Activated T-cell treated with anti-CD3 and anti-CD28 coated beads for 1 hour (primary cell): ENCODE measurements at regions not wholly inside any gene's neighbourhood (a gene's known extent, or its start where the extent isn't known, plus 50 kb on each side); places are given as distances from the start of the nearest gene placed in this dataset.
"Not testable (repeated sequence)": the region's sequence is repeated elsewhere in the genome, so short reads cannot be mapped to it uniquely, and the experiment has no call there.

ENCODE experiments used
- DNase-seq: peaks from one replicate; pipeline ENCODE4 v3.0.0-alpha.2; 2020; ENCODE audit warnings: low read depth

DNA sequence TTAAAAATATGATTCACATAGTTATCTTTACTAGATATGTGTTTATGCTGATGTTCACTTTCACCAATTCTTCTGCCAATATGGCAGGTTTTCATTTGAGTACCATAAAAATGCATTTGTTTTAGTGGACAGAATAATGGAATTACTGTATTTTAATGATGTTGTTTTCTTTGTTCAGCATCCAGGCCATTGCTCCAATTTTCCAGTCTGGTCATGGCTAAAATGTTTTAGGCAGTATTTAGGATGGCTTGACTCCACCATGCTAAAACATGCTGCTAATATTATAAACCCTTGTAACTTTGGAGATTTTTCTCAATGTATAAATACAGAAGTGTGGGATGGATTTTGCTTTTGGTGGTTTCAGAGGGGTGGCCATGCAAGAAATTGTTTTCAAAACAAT, 273.0 kb upstream of the RPS23 start:
- DNase-seq, result no peak

- DNase-seq, result no peak
Observed at GRCh38 chr5:82549263-82549662, 271.1 kb upstream of the RPS23 start.

- DNase-seq, result no peak
Observed at GRCh38 chr5:82544004-82544403, 265.9 kb upstream of the RPS23 start.

DNA sequence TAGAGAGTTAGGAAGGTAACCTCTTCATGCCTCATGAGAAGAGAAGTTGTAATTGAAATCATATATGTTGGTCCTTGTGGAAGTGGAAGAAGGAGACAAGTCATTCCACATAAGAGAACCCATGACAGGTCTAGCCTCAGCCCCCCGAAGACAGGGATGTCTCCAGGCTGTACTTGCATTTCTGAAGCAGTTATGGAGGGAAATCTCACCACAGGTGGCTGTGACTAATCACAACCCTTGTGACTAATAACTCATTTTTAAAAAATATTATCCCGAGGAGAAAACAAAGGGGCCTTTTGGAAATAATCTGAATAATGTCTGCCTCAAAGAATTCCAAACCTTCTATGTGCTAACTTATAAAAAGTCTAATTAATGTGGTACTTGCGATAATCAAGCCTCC, 262.1 kb upstream of the RPS23 start:
- no peak for DNase-seq

DNA sequence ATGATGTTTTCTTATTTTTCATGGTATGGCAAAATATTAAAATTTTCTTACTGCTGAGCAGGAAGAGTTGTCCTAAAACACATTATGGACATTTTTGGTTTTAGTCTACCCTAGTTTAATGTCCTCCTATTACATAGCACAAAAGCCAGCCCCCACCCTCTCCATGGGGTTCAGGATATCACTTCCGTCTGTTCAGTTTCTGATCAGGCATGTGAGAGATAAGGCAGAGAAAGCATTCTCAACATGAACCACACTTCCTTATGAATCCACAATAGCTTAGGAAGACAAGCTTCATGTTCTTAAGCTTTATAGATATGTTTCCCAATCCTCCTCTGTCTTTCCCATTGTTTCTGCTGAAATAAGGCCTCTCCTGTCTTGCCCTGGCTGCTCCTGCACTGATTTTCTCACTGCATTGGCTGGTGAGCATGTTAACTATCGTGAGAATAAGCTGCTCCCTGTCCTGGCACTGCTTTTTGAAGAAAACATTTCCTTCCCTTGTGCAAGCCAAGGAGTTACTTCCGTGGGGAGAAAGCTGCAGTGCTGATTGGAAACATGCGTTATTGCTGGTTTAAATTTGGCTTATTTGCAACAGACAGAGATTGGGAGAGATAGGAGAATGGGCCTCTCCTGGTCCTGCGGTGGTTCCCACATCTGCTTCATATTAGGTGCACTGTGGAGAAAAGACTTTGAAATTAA, 260.3 kb upstream of the RPS23 start:
- DNase-seq, result no peak

DNA sequence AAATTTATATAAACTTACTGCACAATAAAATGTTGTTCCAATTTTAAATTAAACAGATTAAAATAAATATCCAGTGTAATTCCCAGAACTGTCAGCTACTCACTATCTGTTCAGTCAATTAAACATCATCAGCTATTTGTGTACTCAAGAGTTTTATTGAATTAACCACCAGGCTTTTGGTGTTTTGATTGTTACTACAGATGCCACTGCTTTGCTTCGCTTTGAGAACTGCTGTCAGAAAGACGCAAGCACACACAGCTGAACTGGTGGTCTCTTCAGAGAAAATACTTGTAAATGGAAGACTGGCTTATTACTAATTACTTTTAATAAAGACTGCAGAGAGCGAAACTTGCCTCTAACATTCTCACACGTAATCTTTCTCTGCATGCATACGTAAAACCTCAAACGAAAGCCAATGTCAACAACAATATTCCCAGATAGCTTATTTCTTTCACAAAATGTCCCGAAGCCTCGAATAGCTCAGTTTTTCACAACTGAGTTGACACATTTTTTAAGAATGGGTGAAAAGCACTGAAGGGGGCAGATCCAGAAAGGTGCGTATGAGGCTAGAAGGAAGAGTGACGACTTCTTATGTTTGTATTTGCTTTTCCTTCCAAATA, 259.6 kb upstream of the RPS23 start:
- DNase-seq, result no peak

- no peak for DNase-seq
Observed at GRCh38 chr5:82534986-82535385, 256.8 kb upstream of the RPS23 start.

GRCh38 chr5:82532075-82532474, 253.9 kb upstream of the RPS23 start:
- not testable (repeated sequence) for DNase-seq

- DNase-seq, result no peak
Observed at GRCh38 chr5:82526540-82526939, 248.4 kb upstream of the RPS23 start.

DNA sequence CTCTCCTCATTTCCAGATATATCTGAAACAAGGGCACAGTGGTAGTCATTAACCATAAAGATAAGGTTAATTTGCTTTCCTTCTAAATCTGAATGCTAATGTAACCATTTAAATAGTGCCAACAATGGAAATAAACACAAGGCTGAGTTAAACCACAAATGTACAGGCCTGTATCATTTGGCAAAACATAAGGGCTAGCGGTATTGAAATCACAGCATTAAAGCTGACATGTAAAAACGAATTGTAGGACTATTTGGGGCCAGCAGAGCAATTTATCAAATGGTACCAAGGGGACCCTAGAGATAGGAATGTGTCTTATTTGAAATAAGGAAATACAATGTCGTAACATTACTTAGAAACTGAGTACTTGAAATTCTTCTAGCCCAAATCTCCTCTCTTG, 247.5 kb upstream of the RPS23 start:
- no peak for DNase-seq

- DNase-seq, result no peak
Observed at GRCh38 chr5:82523633-82524032, 245.5 kb upstream of the RPS23 start.

DNA sequence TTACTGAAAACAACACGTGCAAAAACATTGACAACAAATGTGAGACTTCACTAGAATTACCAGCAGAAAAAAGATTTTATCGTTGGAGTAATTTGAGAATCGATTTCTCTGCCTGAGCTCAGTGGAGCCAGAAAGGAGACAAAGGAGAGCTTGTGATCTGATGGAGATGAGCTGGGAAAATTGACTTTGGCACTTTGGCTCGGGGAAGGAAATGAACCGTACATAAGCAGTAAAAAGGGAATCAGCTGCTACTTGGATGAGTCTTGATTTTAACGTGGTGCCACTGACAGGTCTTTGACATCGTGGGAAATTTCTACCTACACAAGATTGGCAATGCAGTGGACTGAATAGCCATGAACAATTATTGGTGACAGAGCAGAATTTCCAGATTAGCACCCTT, 244.7 kb upstream of the RPS23 start:
- DNase-seq, result no peak

DNA sequence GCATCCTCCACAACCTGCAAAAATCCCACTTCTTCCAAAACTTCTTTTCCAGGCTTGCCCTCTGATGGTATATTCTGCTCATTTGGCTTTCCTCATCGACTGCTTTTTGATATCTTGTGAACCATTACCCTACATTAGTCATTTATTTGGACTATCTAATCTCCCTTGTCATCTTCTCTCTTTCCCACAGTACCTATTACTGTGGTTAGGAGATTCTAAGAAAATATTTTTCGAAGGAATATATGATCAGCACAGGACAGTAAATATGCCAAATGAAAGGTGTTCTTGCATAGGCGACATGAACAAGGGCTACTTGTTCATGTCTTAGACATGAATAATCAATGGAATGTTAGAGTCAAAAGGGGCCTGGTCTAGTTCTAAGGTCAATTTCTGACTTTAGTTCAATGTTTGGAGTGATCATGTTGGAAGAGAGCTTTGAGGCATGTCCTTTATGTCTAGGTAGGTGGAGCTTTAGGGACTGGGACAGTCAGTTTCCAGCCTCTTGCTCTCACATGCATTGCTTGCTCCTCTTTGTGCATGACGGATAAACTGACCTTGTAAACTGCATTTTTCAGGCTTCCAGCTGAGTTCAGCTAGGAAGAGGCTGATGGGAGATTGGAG, 243.4 kb upstream of the RPS23 start:
- DNase-seq, result no peak

GRCh38 chr5:82519558-82519957, 241.4 kb upstream of the RPS23 start:
- DNase-seq, result no peak

GRCh38 chr5:82517544-82518075, 239.5 kb upstream of the RPS23 start:
- no peak for DNase-seq

- DNase-seq, result no peak
Observed at GRCh38 chr5:82513738-82514137, 235.6 kb upstream of the RPS23 start.

- DNase-seq, result no peak
Observed at GRCh38 chr5:82512025-82512424, 233.9 kb upstream of the RPS23 start.

DNA sequence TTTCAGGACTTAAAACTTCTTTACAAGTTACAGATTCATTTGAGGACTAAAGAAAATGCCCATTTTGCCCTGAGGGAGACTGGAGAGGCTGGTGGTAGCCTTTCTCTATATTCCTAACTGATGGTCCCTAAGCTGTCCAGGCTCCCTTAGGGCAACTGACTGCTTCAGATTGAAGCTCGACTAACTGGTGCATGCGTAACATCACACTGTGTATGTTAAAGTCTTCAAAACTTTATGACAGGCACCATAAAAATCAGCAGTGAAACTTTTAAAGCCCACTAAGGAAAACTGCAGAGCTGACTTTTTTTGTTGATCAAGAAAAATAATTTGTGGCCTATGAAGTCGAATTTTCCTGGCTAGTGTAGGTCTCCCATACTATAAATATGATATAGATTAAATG, 233.0 kb upstream of the RPS23 start:
- DNase-seq, result no peak

DNA sequence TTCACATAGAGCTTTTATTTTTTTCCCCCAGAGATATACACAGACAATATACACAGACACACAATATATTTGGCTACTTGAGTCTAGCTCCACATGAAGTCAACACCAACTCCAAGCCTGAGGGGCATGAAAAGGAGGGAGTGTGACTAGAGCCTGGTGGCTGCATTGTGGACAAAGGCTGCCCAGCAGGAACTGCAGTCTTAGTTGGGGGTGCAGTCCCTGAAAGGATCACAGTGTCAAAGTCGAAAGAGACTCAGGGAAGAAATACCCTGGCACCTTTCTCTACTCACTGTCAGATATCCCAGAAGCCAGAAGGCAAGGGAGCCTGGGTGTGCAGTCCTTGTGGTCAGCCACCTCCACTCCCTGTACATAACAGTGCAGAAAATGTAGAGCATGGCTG, 231.6 kb upstream of the RPS23 start:
- DNase-seq, result no peak

DNA sequence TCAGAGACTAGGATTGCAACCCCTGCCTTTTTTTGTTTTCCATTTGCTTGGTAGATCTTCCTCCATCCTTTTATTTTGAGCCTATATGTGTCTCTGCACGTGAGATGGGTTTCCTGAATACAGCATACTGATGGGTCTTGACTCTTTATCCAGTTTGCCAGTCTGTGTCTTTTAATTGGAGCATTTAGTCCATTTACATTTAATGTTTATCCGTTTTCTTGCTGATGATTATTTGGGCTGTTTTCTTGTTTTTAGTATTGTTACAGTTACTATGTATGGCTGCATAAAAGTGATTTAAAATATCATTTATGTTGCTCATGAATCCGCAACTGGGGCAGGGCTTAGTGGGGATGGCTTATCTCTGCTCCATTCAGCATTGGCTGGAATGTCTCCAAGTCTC, 228.2 kb upstream of the RPS23 start:
- not testable (repeated sequence) for DNase-seq

GRCh38 chr5:82499725-82500244, 221.6 kb upstream of the RPS23 start:
- no peak for DNase-seq

DNA sequence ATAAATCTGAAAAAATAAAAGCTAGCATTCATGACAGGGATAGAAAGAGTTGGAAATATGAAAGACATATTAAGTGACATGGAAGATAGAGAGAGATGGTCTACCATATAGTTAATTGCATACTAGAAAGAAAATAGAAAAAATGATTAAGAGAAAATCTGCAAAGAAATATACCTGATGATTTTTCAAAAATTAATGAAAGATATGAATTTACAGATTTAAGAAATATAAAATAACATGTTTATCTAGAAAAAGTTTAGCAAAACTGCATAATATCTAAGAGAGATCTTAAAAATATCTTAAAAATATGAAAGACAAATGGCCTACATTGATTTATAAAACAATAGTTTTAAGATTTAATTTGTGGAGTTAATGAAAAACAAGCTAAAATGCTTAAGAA, 219.1 kb upstream of the RPS23 start:
- DNase-seq, result no peak

DNA sequence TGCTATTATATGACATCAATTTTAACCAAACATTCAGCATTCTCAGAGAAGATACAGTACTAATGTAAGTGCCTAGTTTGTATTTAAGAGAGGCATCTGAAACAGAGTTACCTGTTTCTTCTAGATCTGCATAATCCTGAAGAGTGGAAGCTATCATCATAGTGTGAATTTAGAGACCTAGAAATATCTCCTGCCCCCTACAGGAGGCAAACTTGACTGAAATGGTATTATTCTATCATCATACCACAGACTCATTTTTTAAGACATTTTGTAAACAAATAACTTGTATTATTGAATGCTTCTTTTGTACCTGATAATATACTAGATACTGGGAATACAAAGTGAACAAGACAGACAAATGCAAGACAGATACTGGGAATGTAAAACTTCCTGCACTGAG, 216.8 kb upstream of the RPS23 start:
- DNase-seq, result no peak
